HuH-7 (cell line): ENCODE measurements at regions not wholly inside any gene's neighbourhood (a gene's known extent, or its start where the extent isn't known, plus 50 kb on each side); places are given as distances from the start of the nearest gene placed in this dataset.
"Not testable (repeated sequence)": the region's sequence is repeated elsewhere in the genome, so short reads cannot be mapped to it uniquely, and the experiment has no call there.

ENCODE experiments used
- DNase-seq: peaks from one replicate; pipeline ENCODE4 v3.0.0; 2011; ENCODE audit warnings: low spot score

GRCh38 chr4:189096108-189096507 is 844.6 kb upstream of the FRG1 start:
- no peak for DNase-seq

GRCh38 chr4:189096717-189097116 is 844.0 kb upstream of the FRG1 start:
- no peak for DNase-seq

- no peak for DNase-seq
Measured at GRCh38 chr4:189098932-189099696, 841.6 kb upstream of the FRG1 start.

GRCh38 chr4:189113389-189113888 is 827.2 kb upstream of the FRG1 start:
- no peak for DNase-seq

- no peak for DNase-seq
Measured at GRCh38 chr4:189117426-189117825, 823.2 kb upstream of the FRG1 start.

- no peak for DNase-seq
Measured at GRCh38 chr4:189121336-189121735, 819.3 kb upstream of the FRG1 start.

GRCh38 chr4:189124149-189124758 is 816.4 kb upstream of the FRG1 start:
- DNase-seq = no peak

- DNase-seq = no peak
Measured at GRCh38 chr4:189124791-189125190, 815.9 kb upstream of the FRG1 start.

GRCh38 chr4:189126040-189126439 is 814.6 kb upstream of the FRG1 start:
- no peak for DNase-seq

- DNase-seq = no peak
Measured at GRCh38 chr4:189128341-189128740, 812.3 kb upstream of the FRG1 start.

GRCh38 chr4:189129044-189129694 is 811.5 kb upstream of the FRG1 start:
- no peak for DNase-seq

- DNase-seq = no peak
Measured at GRCh38 chr4:189131118-189131517, 809.6 kb upstream of the FRG1 start.

GRCh38 chr4:189136462-189136861 is 804.2 kb upstream of the FRG1 start:
- DNase-seq = no peak

- no peak for DNase-seq
Measured at GRCh38 chr4:189143263-189143952, 797.3 kb upstream of the FRG1 start.

GRCh38 chr4:189147005-189147929 is 793.4 kb upstream of the FRG1 start:
- no peak for DNase-seq

GRCh38 chr4:189155083-189155482 is 785.6 kb upstream of the FRG1 start:
- DNase-seq = not testable (repeated sequence)

GRCh38 chr4:189162073-189162789 is 778.4 kb upstream of the FRG1 start:
- DNase-seq = no peak

- DNase-seq = no peak
Measured at GRCh38 chr4:189162888-189163287, 777.8 kb upstream of the FRG1 start.

- no peak for DNase-seq
Measured at GRCh38 chr4:189176002-189176401, 764.7 kb upstream of the FRG1 start.

GRCh38 chr4:189177130-189177529 is 763.5 kb upstream of the FRG1 start:
- DNase-seq = no peak
